Loucy (cell line): ENCODE measurements at regions not wholly inside any gene's neighbourhood (a gene's known extent, or its start where the extent isn't known, plus 50 kb on each side); places are given as distances from the start of the nearest gene placed in this dataset.

Experiments used
- H2AFZ ChIP-seq: fragments of 200-600 bp; sonication (generic); 2 replicates; pipeline ENCODE4 v1.6.0; 2016; ENCODE audit warnings: antibody characterized with exemption, mild to moderate bottlenecking, low read length, moderate library complexity
- H3F3A ChIP-seq: fragments of 200-600 bp; 2 replicates; pipeline ENCODE4 v1.6.0; 2016; ENCODE audit warnings: antibody characterized with exemption, low read depth, mild to moderate bottlenecking
- H3K27me3 ChIP-seq: fragments of 200-600 bp; sonication (generic); 2 replicates; pipeline ENCODE4 v1.6.1; 2014; ENCODE audit warnings: low read length, mild to moderate bottlenecking; ENCODE audit not compliant: insufficient read depth, poor library complexity, severe bottlenecking
- H3K36me3 ChIP-seq: fragments of 200-600 bp; sonication (generic); 2 replicates; pipeline ENCODE4 v1.6.1; 2016; ENCODE audit warnings: low read length; ENCODE audit not compliant: insufficient read depth
- H3K4me1 ChIP-seq: fragments of 200-600 bp; sonication (generic); 2 replicates; pipeline ENCODE4 v1.5.1; 2014; ENCODE audit warnings: low read length, mild to moderate bottlenecking; ENCODE audit not compliant: insufficient read depth, poor library complexity, severe bottlenecking
- H3K4me2 ChIP-seq: fragments of 200-600 bp; sonication (generic); 2 replicates; pipeline ENCODE4 v1.6.0; 2014; ENCODE audit warnings: antibody characterized with exemption, low read length, low read depth, mild to moderate bottlenecking; ENCODE audit not compliant: poor library complexity, severe bottlenecking
- H3K4me3 ChIP-seq: fragments of 200-600 bp; sonication (generic); 2 replicates; pipeline ENCODE4 v1.5.1; 2014; ENCODE audit warnings: low read length, mild to moderate bottlenecking, mixed read lengths; ENCODE audit not compliant: poor library complexity, severe bottlenecking
- H3K79me2 ChIP-seq: fragments of 200-600 bp; sonication (generic); 2 replicates; pipeline ENCODE4 v1.6.1; 2014; ENCODE audit warnings: low read length; ENCODE audit not compliant: insufficient read depth
- H3K9ac ChIP-seq: fragments of 200-600 bp; sonication (generic); 2 replicates; pipeline ENCODE4 v1.6.0; 2014; ENCODE audit warnings: mild to moderate bottlenecking, low read depth, low read length, moderate library complexity; ENCODE audit not compliant: poor library complexity, severe bottlenecking
- H3K9me2 ChIP-seq: fragments of 200-600 bp; sonication (generic); replicated peaks from 2 replicates; pipeline ENCODE4 v1.6.1; 2016; ENCODE audit warnings: low read depth, low read length, mixed read lengths
- H3K9me3 ChIP-seq: fragments of 200-600 bp; sonication (generic); 2 replicates; pipeline ENCODE4 v1.6.1; 2014; ENCODE audit warnings: mild to moderate bottlenecking, antibody characterized with exemption, low read length, low read depth; ENCODE audit not compliant: insufficient read depth
- H4K20me1 ChIP-seq: fragments of 200-600 bp; sonication (generic); 2 replicates; pipeline ENCODE4 v1.6.0; 2014; ENCODE audit warnings: antibody characterized with exemption, low read length, mild to moderate bottlenecking; ENCODE audit not compliant: insufficient read depth, poor library complexity, severe bottlenecking
- EZH2phosphoT487 ChIP-seq: fragments of 200-600 bp; IDR thresholded peaks from 2 replicates; pipeline ENCODE4 v1.6.1; 2018; ENCODE audit warnings: antibody characterized with exemption, mild to moderate bottlenecking, moderate library complexity, borderline replicate concordance
- TF ChIP-seq, protein P1 (sequence below): fragments of 200-600 bp; sonication (generic); conservative IDR thresholded peaks from 2 replicates; pipeline ENCODE4 v1.5.1; 2014; ENCODE audit warnings: mild to moderate bottlenecking, antibody characterized with exemption, low read length

DNA sequence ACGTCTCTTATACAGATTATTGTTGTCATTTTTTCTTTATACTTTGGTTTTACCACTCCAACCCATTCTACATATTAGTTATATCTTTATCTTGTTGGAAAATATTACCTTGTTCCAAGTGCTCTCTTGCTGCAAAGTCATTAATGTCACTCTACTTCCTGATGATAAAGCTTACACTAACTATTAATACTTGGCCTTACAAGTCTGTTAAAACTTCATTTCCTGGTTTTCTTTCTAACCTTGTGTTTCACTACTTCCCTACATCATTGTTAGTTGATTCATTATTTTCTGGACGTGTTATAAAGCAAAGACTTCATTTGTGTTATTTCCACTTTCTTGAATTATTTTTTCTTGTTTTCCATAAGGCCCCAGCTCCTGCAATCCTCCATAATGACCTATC, 382.6 kb upstream of the CDH20 start:
- H3K79me2 ChIP-seq: no peaks in the 10 kb centered on the region
- no peaks in the 10 kb centered on the region for H3K4me1 ChIP-seq
- no peaks in the 10 kb centered on the region for H3K9me2 ChIP-seq
- H2AFZ ChIP-seq: no peak overlapping the region
- H4K20me1 ChIP-seq: no peaks in the 10 kb centered on the region
- no peak overlapping the region for H3K9ac ChIP-seq
- H3K27me3 ChIP-seq: no peaks in the 10 kb centered on the region
- H3F3A ChIP-seq: no peaks in the 10 kb centered on the region
- no peaks in the 10 kb centered on the region for H3K9me3 ChIP-seq
- H3K4me2 ChIP-seq: no peak overlapping the region
- H3K36me3 ChIP-seq: no peaks in the 10 kb centered on the region
- H3K4me3 ChIP-seq: no peak overlapping the region
- TF ChIP-seq, protein P1, sequence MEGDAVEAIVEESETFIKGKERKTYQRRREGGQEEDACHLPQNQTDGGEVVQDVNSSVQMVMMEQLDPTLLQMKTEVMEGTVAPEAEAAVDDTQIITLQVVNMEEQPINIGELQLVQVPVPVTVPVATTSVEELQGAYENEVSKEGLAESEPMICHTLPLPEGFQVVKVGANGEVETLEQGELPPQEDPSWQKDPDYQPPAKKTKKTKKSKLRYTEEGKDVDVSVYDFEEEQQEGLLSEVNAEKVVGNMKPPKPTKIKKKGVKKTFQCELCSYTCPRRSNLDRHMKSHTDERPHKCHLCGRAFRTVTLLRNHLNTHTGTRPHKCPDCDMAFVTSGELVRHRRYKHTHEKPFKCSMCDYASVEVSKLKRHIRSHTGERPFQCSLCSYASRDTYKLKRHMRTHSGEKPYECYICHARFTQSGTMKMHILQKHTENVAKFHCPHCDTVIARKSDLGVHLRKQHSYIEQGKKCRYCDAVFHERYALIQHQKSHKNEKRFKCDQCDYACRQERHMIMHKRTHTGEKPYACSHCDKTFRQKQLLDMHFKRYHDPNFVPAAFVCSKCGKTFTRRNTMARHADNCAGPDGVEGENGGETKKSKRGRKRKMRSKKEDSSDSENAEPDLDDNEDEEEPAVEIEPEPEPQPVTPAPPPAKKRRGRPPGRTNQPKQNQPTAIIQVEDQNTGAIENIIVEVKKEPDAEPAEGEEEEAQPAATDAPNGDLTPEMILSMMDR: no peak
- TF ChIP-seq EZH2phosphoT487: no peak

DNA sequence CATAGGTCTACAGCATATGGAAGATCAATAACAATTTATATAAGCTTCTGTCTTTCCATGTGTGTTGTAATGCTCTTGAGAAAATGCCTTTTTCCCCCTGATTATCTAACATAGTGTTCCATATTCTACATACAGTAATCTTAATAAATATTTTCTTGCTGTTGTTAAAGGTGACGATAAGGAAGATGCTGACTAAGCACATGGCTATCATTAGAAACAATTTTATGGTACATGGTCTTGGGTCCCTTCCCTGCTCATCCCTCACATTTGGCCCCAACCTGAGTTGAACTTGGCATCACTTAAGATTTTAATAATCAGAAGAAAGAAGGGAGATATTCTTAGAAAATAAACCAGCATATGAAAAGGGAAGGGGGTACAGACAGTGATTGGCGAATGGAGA, 382.1 kb upstream of the CDH20 start:
- no peaks in the 10 kb centered on the region for H3F3A ChIP-seq

GRCh38 chr18:60962625-60963024, 370.6 kb upstream of the CDH20 start:
- H3K9me2 ChIP-seq: 0 out of 2 replicates have a peak, but pooled peaks cover 3% of the 10 kb centered on the region
- no peaks in the 10 kb centered on the region for H3K9me3 ChIP-seq
- H3K36me3 ChIP-seq: no peaks in the 10 kb centered on the region
- no peak overlapping the region for H3K4me2 ChIP-seq
- no peak overlapping the region for H3K9ac ChIP-seq
- no peak overlapping the region for H3K4me3 ChIP-seq
- TF ChIP-seq, protein P1: no peak
- no peak for TF ChIP-seq EZH2phosphoT487
- no peaks in the 10 kb centered on the region for H3K4me1 ChIP-seq
- H2AFZ ChIP-seq: no peak overlapping the region
- no peaks in the 10 kb centered on the region for H3K27me3 ChIP-seq
- H3K79me2 ChIP-seq: no peaks in the 10 kb centered on the region
- H4K20me1 ChIP-seq: no peaks in the 10 kb centered on the region
- H3F3A ChIP-seq: no peaks in the 10 kb centered on the region

More for the DNA sequence above, 382.1 kb upstream of the CDH20 start:
- TF ChIP-seq EZH2phosphoT487: no peak
- TF ChIP-seq, protein P1: no peak
- Histone ChIP-seq H2AFZ (no peak overlapping the region), H3K4me1 (no peaks in the 10 kb centered on the region), H3K79me2 (no peaks in the 10 kb centered on the region), H3K4me3 (no peak overlapping the region), H3K4me2 (no peak overlapping the region), H4K20me1 (no peaks in the 10 kb centered on the region), H3K9me3 (no peaks in the 10 kb centered on the region), H3K36me3 (no peaks in the 10 kb centered on the region), H3K27me3 (no peaks in the 10 kb centered on the region), H3K9ac (no peak overlapping the region), H3K9me2 (no peaks in the 10 kb centered on the region)
